ENCODE measurements at regions not wholly inside any gene's neighbourhood (a gene's known extent, or its start where the extent isn't known, plus 50 kb on each side); places are given as distances from the start of the nearest gene placed in this dataset.

- Mint-ChIP-seq H3K27ac (no peak overlapping the region), H3K4me1 (ENCODE audit: low read depth) (peaks cover 3% of the 10 kb centered on the region), H3K27me3 (peaks cover 3% of the 10 kb centered on the region), H3K9me3 (ENCODE audit: low read depth) (no peaks in the 10 kb centered on the region), H3K36me3 (ENCODE audit: insufficient read depth) (no peaks in the 10 kb centered on the region), H3K4me3 (ENCODE audit: low read depth) (no peak overlapping the region)
- DNase-seq (ENCODE audit: low spot score, unreplicated experiment), result no peak
- TF ChIP-seq, protein P1, sequence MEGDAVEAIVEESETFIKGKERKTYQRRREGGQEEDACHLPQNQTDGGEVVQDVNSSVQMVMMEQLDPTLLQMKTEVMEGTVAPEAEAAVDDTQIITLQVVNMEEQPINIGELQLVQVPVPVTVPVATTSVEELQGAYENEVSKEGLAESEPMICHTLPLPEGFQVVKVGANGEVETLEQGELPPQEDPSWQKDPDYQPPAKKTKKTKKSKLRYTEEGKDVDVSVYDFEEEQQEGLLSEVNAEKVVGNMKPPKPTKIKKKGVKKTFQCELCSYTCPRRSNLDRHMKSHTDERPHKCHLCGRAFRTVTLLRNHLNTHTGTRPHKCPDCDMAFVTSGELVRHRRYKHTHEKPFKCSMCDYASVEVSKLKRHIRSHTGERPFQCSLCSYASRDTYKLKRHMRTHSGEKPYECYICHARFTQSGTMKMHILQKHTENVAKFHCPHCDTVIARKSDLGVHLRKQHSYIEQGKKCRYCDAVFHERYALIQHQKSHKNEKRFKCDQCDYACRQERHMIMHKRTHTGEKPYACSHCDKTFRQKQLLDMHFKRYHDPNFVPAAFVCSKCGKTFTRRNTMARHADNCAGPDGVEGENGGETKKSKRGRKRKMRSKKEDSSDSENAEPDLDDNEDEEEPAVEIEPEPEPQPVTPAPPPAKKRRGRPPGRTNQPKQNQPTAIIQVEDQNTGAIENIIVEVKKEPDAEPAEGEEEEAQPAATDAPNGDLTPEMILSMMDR (IDR thresholded peaks at IDR 0.05; ENCODE audit: unreplicated experiment), result no peak
Measured at GRCh38 chr17:63337579-63337978, 108.5 kb downstream of the CYB561 start.

DNA sequence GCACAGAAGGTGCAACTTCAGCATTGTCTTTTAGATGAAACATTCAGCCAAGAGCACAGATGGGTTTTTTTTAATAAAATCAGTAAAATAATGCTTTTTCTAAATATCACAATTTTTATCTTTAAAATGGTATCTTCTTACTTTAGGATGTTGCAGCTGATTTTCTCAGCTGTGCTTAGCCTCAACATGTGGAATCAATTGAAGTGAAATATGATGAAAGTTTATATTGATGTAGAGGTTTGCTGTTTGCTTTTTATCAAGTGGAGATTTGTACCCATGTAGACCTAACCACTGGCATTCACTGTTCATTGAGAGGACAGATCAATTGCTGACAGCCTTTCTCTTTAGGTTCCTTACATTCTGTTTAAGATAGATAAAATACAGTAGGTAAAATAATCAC lies 107.8 kb downstream of the CYB561 start:
- Mint-ChIP-seq H3K36me3 (ENCODE audit: insufficient read depth) (no peaks in the 10 kb centered on the region), H3K27me3 (peaks cover 3% of the 10 kb centered on the region), H3K9me3 (ENCODE audit: low read depth) (no peaks in the 10 kb centered on the region), H3K27ac (no peak overlapping the region), H3K4me1 (ENCODE audit: low read depth) (peaks cover 3% of the 10 kb centered on the region), H3K4me3 (ENCODE audit: low read depth) (no peak overlapping the region)
- DNase-seq (ENCODE audit: low spot score, unreplicated experiment), result no peak
- TF ChIP-seq, protein P1 (IDR thresholded peaks at IDR 0.05; ENCODE audit: unreplicated experiment), result no peak

DNA sequence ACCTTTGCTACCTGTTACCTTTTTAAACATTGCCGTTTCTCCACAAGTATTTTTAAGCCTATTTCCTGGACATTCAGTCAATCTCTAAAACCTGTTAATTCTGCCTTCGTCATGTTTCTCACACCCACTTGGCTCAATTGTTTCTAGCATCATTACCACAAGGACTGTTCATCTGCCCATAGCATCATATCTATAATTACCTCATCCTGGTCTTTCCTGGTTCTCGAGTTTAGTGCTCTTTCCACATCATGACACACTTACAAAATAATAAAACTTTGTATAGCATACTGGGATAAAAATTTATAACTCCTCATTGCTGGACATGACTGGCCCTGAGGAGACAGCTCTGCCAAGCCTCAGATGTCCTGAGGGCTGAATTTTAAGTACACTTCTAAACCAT lies 104.8 kb downstream of the CYB561 start:
- DNase-seq (ENCODE audit: low spot score, unreplicated experiment), result no peak
- TF ChIP-seq, protein P1 (IDR thresholded peaks at IDR 0.05; ENCODE audit: unreplicated experiment), result no peak
- Mint-ChIP-seq H3K4me3 (ENCODE audit: low read depth) (no peak overlapping the region), H3K27ac (no peak overlapping the region), H3K27me3 (peaks cover 3% of the 10 kb centered on the region), H3K9me3 (ENCODE audit: low read depth) (no peaks in the 10 kb centered on the region), H3K4me1 (ENCODE audit: low read depth) (peaks cover 6% of the 10 kb centered on the region), H3K36me3 (ENCODE audit: insufficient read depth) (no peaks in the 10 kb centered on the region)

DNA sequence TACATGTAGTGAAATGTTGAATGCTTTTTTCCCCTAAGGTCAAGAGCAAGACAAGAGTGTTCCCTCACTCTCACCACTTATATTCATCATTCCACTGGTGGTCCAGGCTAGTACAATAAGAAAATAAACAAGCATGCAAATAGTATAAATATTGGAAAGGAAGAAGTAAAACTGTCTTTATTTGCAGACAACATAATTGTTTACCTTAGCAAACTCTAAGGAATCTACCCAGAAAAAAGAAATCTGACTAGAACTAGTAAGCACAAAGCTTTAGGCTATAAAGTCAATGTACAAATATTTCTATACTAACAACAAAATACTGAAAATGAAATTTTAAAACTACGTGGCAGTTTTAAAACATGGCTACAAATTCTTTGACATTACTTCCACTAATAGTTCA lies 101.7 kb downstream of the CYB561 start:
- Mint-ChIP-seq H3K4me3 (ENCODE audit: low read depth) (no peak overlapping the region), H3K27me3 (peaks cover 3% of the 10 kb centered on the region), H3K9me3 (ENCODE audit: low read depth) (no peaks in the 10 kb centered on the region), H3K36me3 (ENCODE audit: insufficient read depth) (no peaks in the 10 kb centered on the region), H3K4me1 (ENCODE audit: low read depth) (peaks cover 7% of the 10 kb centered on the region), H3K27ac (no peak overlapping the region)
- TF ChIP-seq, protein P1 (IDR thresholded peaks at IDR 0.05; ENCODE audit: unreplicated experiment), result no peak
- DNase-seq (ENCODE audit: low spot score, unreplicated experiment), result no peak

GRCh38 chr17:63345611-63346010 lies 100.5 kb downstream of the CYB561 start:
- H3K4me3 Mint-ChIP-seq (ENCODE audit: low read depth), result no peak overlapping the region
- H3K36me3 Mint-ChIP-seq (ENCODE audit: insufficient read depth), result no peaks in the 10 kb centered on the region
- H3K9me3 Mint-ChIP-seq (ENCODE audit: low read depth), result no peaks in the 10 kb centered on the region
- DNase-seq (ENCODE audit: low spot score, unreplicated experiment), result no peak
- no peak overlapping the region for H3K27ac Mint-ChIP-seq
- TF ChIP-seq, protein P1 (IDR thresholded peaks at IDR 0.05; ENCODE audit: unreplicated experiment), result no peak
- H3K4me1 Mint-ChIP-seq (ENCODE audit: low read depth), result peaks cover 16% of the 10 kb centered on the region
- H3K27me3 Mint-ChIP-seq, result peaks cover 3% of the 10 kb centered on the region
